Type B pancreatic cell (in vitro differentiated cells): ENCODE measurements at regions not wholly inside any gene's neighbourhood (a gene's known extent, or its start where the extent isn't known, plus 50 kb on each side); places are given as distances from the start of the nearest gene placed in this dataset.

Experiments used
- DNase-seq: peaks from one replicate; pipeline ENCODE4 v3.0.0; 2021; ENCODE audit warnings: mixed read lengths; ENCODE audit not compliant: unreplicated experiment; ENCODE audit errors: extremely low spot score
- H3K27ac Mint-ChIP-seq: 2 replicates; pipeline ENCODE4 v1.8.0; 2021; ENCODE audit warnings: mild to moderate bottlenecking, mixed read lengths
- H3K27me3 Mint-ChIP-seq: 2 replicates; pipeline ENCODE4 v1.8.0; 2021; ENCODE audit warnings: mixed read lengths
- H3K36me3 Mint-ChIP-seq: 2 replicates; pipeline ENCODE4 v1.8.0; 2021; ENCODE audit warnings: mixed read lengths
- H3K4me1 Mint-ChIP-seq: one replicate; pipeline ENCODE4 v1.8.0; 2021; ENCODE audit warnings: mixed read lengths; ENCODE audit not compliant: unreplicated experiment
- H3K4me3 Mint-ChIP-seq: 2 replicates; pipeline ENCODE4 v1.8.0; 2021; ENCODE audit warnings: mild to moderate bottlenecking, mixed read lengths
- H3K9me3 Mint-ChIP-seq: 2 replicates; pipeline ENCODE4 v1.8.0; 2021; ENCODE audit warnings: mixed read lengths
- CTCF ChIP-seq: fragments of 200-600 bp; sonication (generic); conservative IDR thresholded peaks from 2 replicates; pipeline ENCODE4 v1.5.0; 2021; ENCODE audit warnings: antibody characterized with exemption, mild to moderate bottlenecking

GRCh38 chr2:129728035-129728972 is 251.2 kb upstream of the RAB6C start:
- no peak for DNase-seq
- H3K36me3 Mint-ChIP-seq, result no peaks in the 10 kb centered on the region
- H3K4me3 Mint-ChIP-seq, result no peak overlapping the region
- no peaks in the 10 kb centered on the region for H3K4me1 Mint-ChIP-seq
- TF ChIP-seq CTCF, result no peak
- peaks cover 4% of the 10 kb centered on the region for H3K27me3 Mint-ChIP-seq
- no peaks in the 10 kb centered on the region for H3K9me3 Mint-ChIP-seq
- no peak overlapping the region for H3K27ac Mint-ChIP-seq

- Mint-ChIP-seq H3K27ac (no peak overlapping the region), H3K9me3 (no peaks in the 10 kb centered on the region), H3K4me1 (no peaks in the 10 kb centered on the region), H3K36me3 (no peaks in the 10 kb centered on the region), H3K27me3 (peaks cover 4% of the 10 kb centered on the region), H3K4me3 (no peak overlapping the region)
- no peak for DNase-seq
- TF ChIP-seq CTCF, result no peak
These were observed 250.5 kb upstream of the RAB6C start for GRCh38 chr2:129729011-129729410.

GRCh38 chr2:129729646-129730045 is 249.8 kb upstream of the RAB6C start:
- H3K27me3 Mint-ChIP-seq, result peaks cover 3% of the 10 kb centered on the region
- no peaks in the 10 kb centered on the region for H3K9me3 Mint-ChIP-seq
- H3K4me3 Mint-ChIP-seq, result no peak overlapping the region
- DNase-seq, result no peak
- H3K36me3 Mint-ChIP-seq, result no peaks in the 10 kb centered on the region
- no peaks in the 10 kb centered on the region for H3K4me1 Mint-ChIP-seq
- H3K27ac Mint-ChIP-seq, result no peak overlapping the region
- TF ChIP-seq CTCF, result no peak

- Mint-ChIP-seq H3K27me3 (no peaks in the 10 kb centered on the region), H3K4me3 (no peak overlapping the region), H3K36me3 (no peaks in the 10 kb centered on the region), H3K9me3 (no peaks in the 10 kb centered on the region), H3K27ac (no peak overlapping the region), H3K4me1 (no peaks in the 10 kb centered on the region)
- no peak for TF ChIP-seq CTCF
- no peak for DNase-seq
These were observed 248.5 kb upstream of the RAB6C start for GRCh38 chr2:129730979-129731378.

GRCh38 chr2:129731907-129732629 is 247.4 kb upstream of the RAB6C start:
- TF ChIP-seq CTCF, result no peak
- Mint-ChIP-seq H3K27me3 (no peaks in the 10 kb centered on the region), H3K9me3 (no peaks in the 10 kb centered on the region), H3K4me3 (no peak overlapping the region), H3K36me3 (no peaks in the 10 kb centered on the region), H3K27ac (no peak overlapping the region), H3K4me1 (no peaks in the 10 kb centered on the region)
- no peak for DNase-seq
